Pulmonary artery endothelial cell (primary cell): ENCODE measurements at regions not wholly inside any gene's neighbourhood (a gene's known extent, or its start where the extent isn't known, plus 50 kb on each side); places are given as distances from the start of the nearest gene placed in this dataset.
"Not testable (repeated sequence)": the region's sequence is repeated elsewhere in the genome, so short reads cannot be mapped to it uniquely, and the experiment has no call there.

ENCODE experiments used
- DNase-seq: peaks from one replicate; pipeline ENCODE4 v3.0.0-alpha.2; 2011; ENCODE audit warnings: low read depth, low spot score

GRCh38 chr20:56689318-56689717, 60.2 kb downstream of the TFAP2C start:
- DNase-seq, result no peak

- no peak for DNase-seq
These were observed 60.9 kb downstream of the TFAP2C start for GRCh38 chr20:56689852-56690485.

GRCh38 chr20:56690531-56691175, 61.5 kb downstream of the TFAP2C start:
- no peak for DNase-seq

GRCh38 chr20:56691325-56691998, 62.4 kb downstream of the TFAP2C start:
- no peak for DNase-seq

GRCh38 chr20:56693217-56693616, 64.1 kb downstream of the TFAP2C start:
- no peak for DNase-seq

GRCh38 chr20:56697476-56697875, 68.4 kb downstream of the TFAP2C start:
- DNase-seq, result no peak

- no peak for DNase-seq
These were observed 69.2 kb downstream of the TFAP2C start for GRCh38 chr20:56698297-56698696.

GRCh38 chr20:56698749-56699148, 69.6 kb downstream of the TFAP2C start:
- no peak for DNase-seq

GRCh38 chr20:56702931-56703840, 74.1 kb downstream of the TFAP2C start:
- no peak for DNase-seq

- no peak for DNase-seq
These were observed 77.8 kb downstream of the TFAP2C start for GRCh38 chr20:56706867-56707360.

- no peak for DNase-seq
These were observed 79.9 kb downstream of the TFAP2C start for GRCh38 chr20:56708991-56709390.

- no peak for DNase-seq
These were observed 81.0 kb downstream of the TFAP2C start for GRCh38 chr20:56710125-56710524.

GRCh38 chr20:56710577-56710976, 81.5 kb downstream of the TFAP2C start:
- not testable (repeated sequence) for DNase-seq

- no peak for DNase-seq
These were observed 81.9 kb downstream of the TFAP2C start for GRCh38 chr20:56711018-56711417.

GRCh38 chr20:56715309-56715708, 86.2 kb downstream of the TFAP2C start:
- DNase-seq, result no peak

GRCh38 chr20:56715902-56716519, 86.9 kb downstream of the TFAP2C start:
- no peak for DNase-seq

- no peak for DNase-seq
These were observed 87.7 kb downstream of the TFAP2C start for GRCh38 chr20:56716806-56717205.

GRCh38 chr20:56718816-56719215, 89.7 kb downstream of the TFAP2C start:
- no peak for DNase-seq

- no peak for DNase-seq
These were observed 91.6 kb downstream of the TFAP2C start for GRCh38 chr20:56720620-56721213.

GRCh38 chr20:56722042-56722441, 92.9 kb downstream of the TFAP2C start:
- no peak for DNase-seq

GRCh38 chr20:56723331-56723730, 94.2 kb downstream of the TFAP2C start:
- DNase-seq, result no peak
